OCI-LY1 (cell line): ENCODE measurements at regions not wholly inside any gene's neighbourhood (a gene's known extent, or its start where the extent isn't known, plus 50 kb on each side); places are given as distances from the start of the nearest gene placed in this dataset.

Experiments
- CTCF ChIP-seq: fragments of 200-600 bp; sonication (generic), shearing (Covaris generic); IDR thresholded peaks from 2 replicates; pipeline ENCODE4 v1.5.1; 2017; ENCODE audit warnings: mild to moderate bottlenecking, antibody characterized with exemption, low read length, moderate library complexity, mixed read lengths
- EZH2 ChIP-seq: fragments of 200-600 bp; sonication (generic), shearing (Covaris generic); IDR thresholded peaks from 2 replicates; pipeline ENCODE4 v1.8.0; 2017; ENCODE audit warnings: borderline replicate concordance, mixed run types, mild to moderate bottlenecking, antibody characterized with exemption, low read length, moderate library complexity, mixed read lengths

- TF ChIP-seq CTCF (no peak), EZH2 (no peak)
Observed at GRCh38 chr15:36313736-36314280, 265.6 kb upstream of the CDIN1 start.
